ENCODE measurements at regions not wholly inside any gene's neighbourhood (a gene's known extent, or its start where the extent isn't known, plus 50 kb on each side); places are given as distances from the start of the nearest gene placed in this dataset.
"Not testable (repeated sequence)": the region's sequence is repeated elsewhere in the genome, so short reads cannot be mapped to it uniquely, and the experiment has no call there.

DNA sequence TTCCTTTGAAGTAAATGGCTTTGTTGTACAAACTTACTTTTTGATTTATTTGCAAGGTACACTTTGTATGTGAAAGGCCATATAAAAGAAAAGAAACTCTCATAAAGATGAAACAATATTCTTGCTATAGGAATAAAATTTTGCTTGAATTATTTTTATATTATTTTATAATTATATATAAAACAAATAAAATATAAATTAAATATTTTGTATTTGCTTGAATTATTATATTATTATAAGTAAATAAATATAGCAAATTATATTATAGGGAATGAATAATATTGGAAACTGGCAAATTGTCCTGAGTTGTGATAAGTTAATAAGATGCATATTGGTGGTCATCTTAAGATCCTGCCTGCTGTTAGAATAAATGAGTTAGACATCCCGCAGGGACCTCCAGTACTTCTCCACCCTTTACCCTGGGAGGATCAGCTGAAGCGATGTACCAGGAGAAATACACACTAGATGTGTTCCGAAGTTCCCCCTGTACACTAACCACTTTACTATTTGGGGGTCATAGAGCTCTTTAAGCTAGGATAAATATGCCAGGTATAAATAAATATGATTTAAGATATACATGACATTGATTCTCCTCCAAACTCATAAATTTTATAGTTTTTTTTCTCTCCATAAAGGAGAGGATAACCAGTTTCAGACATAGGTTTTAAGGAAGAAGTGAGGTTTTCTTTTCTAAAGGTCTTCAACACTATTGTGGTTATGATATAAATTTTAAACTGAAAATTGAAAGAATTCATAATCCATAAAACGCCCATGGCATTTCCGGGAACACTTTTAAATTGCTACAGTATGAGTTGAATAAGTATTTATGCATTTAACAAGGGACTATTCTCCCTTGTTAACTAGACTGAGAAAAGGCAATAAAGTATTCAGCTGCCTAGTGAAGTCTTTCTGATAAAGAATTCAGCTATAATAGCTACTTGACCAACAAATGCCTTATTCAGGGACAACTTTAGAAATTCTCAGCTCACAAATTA, 486.3 kb upstream of the MARCKS start:
- H3K4me2 ChIP-seq = no peak overlapping the region
- POLR2A ChIA-PET = no interaction called here

DNA sequence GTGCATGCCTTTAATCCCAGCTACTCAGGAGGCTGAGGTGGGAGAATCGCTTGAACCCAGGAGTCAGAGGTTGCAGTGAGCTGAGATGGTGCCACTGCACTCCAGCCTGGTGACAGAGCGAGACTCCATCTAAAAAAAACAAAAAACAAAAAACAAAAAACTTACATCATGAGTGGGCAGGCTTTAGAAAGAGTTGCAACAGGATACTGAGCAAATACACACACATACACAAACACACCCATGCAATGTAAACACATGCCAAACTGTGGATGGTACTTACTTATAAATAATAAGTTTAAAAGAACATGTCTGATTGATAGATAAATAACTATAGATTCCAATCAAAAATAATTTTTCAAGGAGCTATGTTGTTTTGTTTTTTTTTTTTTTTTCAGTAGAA, 481.7 kb upstream of the MARCKS start:
- H3K27me3 ChIP-seq (ENCODE audit: insufficient read depth); DNase-seq; H4K20me1 ChIP-seq (ENCODE audit: insufficient read depth); H3K9me3 ChIP-seq; H3K9me2 ChIP-seq; CTCF ChIA-PET; POLR2A ChIA-PET: not testable (repeated sequence)
- H2AFZ ChIP-seq (ENCODE audit: low read depth) = 0 out of 2 replicates have a peak overlapping the region, but pooled peaks have one; percentile 54
- H3K4me2 ChIP-seq = peak overlapping the region; percentile 82
- peaks cover 8 to 13% of the 10 kb centered on the region in 2 experiments for H3K36me3 ChIP-seq (replicated peaks in 1 of 2; ENCODE audit: control insufficient read depth in 1 of 2, insufficient read depth in 2 of 2, low read length in 1 of 2)
- H3K79me2 ChIP-seq (ENCODE audit: insufficient read depth) = peaks cover 41% of the 10 kb centered on the region
- H3K27ac ChIP-seq (ENCODE audit: low read depth in 2 of 2, low read length in 1 of 2) = peak overlapping the region; percentile 95 to 97
- H3K9ac ChIP-seq = peak overlapping the region; percentile 75
- H3F3A ChIP-seq (replicated peaks; ENCODE audit: insufficient read depth) = peaks cover 55% of the 10 kb centered on the region
- 93% methylated on average over 2 of the region's 2 CpGs for WGBS (ENCODE audit: low lambda C conversion rate)
- H3K4me3 ChIP-seq (ENCODE audit: low read depth in 2 of 2, low read length in 1 of 2) = peak overlapping the region; percentile 45 to 56; a peak in 3 of 4 replicates
- peaks cover 5 to 31% of the 10 kb centered on the region in 2 experiments for H3K4me1 ChIP-seq (ENCODE audit: control insufficient read depth in 1 of 2, insufficient read depth in 2 of 2, low read depth in 1 of 2, low read length in 1 of 2)

More for the DNA sequence above, 486.3 kb upstream of the MARCKS start:
- DNase-seq = no peak
- TF ChIP-seq FOXJ3 (CRISPR knock-in tag; IDR thresholded peaks at IDR 0.05) (no peak), SIN3A (IDR thresholded peaks at IDR 0.05; ENCODE audit: borderline replicate concordance, low read depth, low read length) (no peak), GABPA (IDR thresholded peaks at IDR 0.05; ENCODE audit: low read depth) (no peak), FOSL2 (IDR thresholded peaks at IDR 0.05; ENCODE audit: borderline replicate concordance, low read depth) (no peak), YY1 (IDR thresholded peaks at IDR 0.05; ENCODE audit: low read depth) (no peak), MXI1 (IDR thresholded peaks at IDR 0.05; ENCODE audit: low read depth, low read length) (no peak), TAF1 (IDR thresholded peaks at IDR 0.05; ENCODE audit: borderline replicate concordance, low read depth, low read length) (no peak), POLR2AphosphoS5 (IDR thresholded peaks at IDR 0.05; ENCODE audit: low read depth, low read length) (no peak), TCF12 (IDR thresholded peaks at IDR 0.05) (no peak), RCOR1 (IDR thresholded peaks at IDR 0.05; ENCODE audit: low read length) (no peak), FOXM1 (IDR thresholded peaks at IDR 0.05; ENCODE audit: low read depth) (no peak), TEAD4 (IDR thresholded peaks at IDR 0.05; ENCODE audit: borderline replicate concordance, insufficient read depth) (no peak), NRF1 (IDR thresholded peaks at IDR 0.05; ENCODE audit: low read depth, low read length) (no peak)
- TF ChIP-seq, protein P1, sequence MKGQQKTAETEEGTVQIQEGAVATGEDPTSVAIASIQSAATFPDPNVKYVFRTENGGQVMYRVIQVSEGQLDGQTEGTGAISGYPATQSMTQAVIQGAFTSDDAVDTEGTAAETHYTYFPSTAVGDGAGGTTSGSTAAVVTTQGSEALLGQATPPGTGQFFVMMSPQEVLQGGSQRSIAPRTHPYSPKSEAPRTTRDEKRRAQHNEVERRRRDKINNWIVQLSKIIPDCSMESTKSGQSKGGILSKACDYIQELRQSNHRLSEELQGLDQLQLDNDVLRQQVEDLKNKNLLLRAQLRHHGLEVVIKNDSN (IDR thresholded peaks at IDR 0.05; ENCODE audit: borderline replicate concordance, low read depth) = no peak
- TF ChIP-seq, protein P2, sequence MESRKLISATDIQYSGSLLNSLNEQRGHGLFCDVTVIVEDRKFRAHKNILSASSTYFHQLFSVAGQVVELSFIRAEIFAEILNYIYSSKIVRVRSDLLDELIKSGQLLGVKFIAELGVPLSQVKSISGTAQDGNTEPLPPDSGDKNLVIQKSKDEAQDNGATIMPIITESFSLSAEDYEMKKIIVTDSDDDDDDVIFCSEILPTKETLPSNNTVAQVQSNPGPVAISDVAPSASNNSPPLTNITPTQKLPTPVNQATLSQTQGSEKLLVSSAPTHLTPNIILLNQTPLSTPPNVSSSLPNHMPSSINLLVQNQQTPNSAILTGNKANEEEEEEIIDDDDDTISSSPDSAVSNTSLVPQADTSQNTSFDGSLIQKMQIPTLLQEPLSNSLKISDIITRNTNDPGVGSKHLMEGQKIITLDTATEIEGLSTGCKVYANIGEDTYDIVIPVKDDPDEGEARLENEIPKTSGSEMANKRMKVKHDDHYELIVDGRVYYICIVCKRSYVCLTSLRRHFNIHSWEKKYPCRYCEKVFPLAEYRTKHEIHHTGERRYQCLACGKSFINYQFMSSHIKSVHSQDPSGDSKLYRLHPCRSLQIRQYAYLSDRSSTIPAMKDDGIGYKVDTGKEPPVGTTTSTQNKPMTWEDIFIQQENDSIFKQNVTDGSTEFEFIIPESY (IDR thresholded peaks at IDR 0.05; ENCODE audit: borderline replicate concordance, low read depth) = no peak
- TF ChIP-seq, protein P3, sequence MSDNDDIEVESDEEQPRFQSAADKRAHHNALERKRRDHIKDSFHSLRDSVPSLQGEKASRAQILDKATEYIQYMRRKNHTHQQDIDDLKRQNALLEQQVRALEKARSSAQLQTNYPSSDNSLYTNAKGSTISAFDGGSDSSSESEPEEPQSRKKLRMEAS (IDR thresholded peaks at IDR 0.05; ENCODE audit: low read depth) = no peak
- TF ChIP-seq, protein P4, sequence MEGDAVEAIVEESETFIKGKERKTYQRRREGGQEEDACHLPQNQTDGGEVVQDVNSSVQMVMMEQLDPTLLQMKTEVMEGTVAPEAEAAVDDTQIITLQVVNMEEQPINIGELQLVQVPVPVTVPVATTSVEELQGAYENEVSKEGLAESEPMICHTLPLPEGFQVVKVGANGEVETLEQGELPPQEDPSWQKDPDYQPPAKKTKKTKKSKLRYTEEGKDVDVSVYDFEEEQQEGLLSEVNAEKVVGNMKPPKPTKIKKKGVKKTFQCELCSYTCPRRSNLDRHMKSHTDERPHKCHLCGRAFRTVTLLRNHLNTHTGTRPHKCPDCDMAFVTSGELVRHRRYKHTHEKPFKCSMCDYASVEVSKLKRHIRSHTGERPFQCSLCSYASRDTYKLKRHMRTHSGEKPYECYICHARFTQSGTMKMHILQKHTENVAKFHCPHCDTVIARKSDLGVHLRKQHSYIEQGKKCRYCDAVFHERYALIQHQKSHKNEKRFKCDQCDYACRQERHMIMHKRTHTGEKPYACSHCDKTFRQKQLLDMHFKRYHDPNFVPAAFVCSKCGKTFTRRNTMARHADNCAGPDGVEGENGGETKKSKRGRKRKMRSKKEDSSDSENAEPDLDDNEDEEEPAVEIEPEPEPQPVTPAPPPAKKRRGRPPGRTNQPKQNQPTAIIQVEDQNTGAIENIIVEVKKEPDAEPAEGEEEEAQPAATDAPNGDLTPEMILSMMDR (IDR thresholded peaks at IDR 0.05) = no peak
- TF ChIP-seq, protein P5, sequence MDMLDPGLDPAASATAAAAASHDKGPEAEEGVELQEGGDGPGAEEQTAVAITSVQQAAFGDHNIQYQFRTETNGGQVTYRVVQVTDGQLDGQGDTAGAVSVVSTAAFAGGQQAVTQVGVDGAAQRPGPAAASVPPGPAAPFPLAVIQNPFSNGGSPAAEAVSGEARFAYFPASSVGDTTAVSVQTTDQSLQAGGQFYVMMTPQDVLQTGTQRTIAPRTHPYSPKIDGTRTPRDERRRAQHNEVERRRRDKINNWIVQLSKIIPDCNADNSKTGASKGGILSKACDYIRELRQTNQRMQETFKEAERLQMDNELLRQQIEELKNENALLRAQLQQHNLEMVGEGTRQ (IDR thresholded peaks at IDR 0.05; ENCODE audit: borderline replicate concordance, low read depth, low read length) = no peak
- H3K9ac ChIP-seq = peak overlapping the region; percentile 23; the same call in 1 of the 2 replicates
- H3K9me2 ChIP-seq = no peaks in the 10 kb centered on the region
- H3K36me3 ChIP-seq (replicated peaks in 1 of 2; ENCODE audit: control insufficient read depth in 1 of 2, insufficient read depth in 2 of 2, low read length in 1 of 2) = peaks cover 25 to 30% of the 10 kb centered on the region in 2 experiments
- no peak overlapping the region for H2AFZ ChIP-seq (ENCODE audit: low read depth)
- peaks cover 49% of the 10 kb centered on the region for H3K79me2 ChIP-seq (ENCODE audit: insufficient read depth)
- H3K4me3 ChIP-seq (ENCODE audit: low read depth in 2 of 2, low read length in 1 of 2) = no peak overlapping the region
- H3K27ac ChIP-seq (ENCODE audit: low read depth in 2 of 2, low read length in 1 of 2) = peak overlapping the region; percentile 55 to 72; a peak in 3 of 4 replicates
- CTCF ChIA-PET = interaction anchor here (0.7 to 1.7 kb wide), 4 partner anchors 14 to 792 kb away, joined by 3 to 6 read pairs (median 3); no protein-coding TSS in a partner anchor
- no peaks in the 10 kb centered on the region for H4K20me1 ChIP-seq (ENCODE audit: insufficient read depth)
- 83% methylated on average over 5 of the region's 5 CpGs for WGBS (ENCODE audit: low lambda C conversion rate)
- H3F3A ChIP-seq (replicated peaks; ENCODE audit: insufficient read depth) = peaks cover 33% of the 10 kb centered on the region
- no peaks in the 10 kb centered on the region for H3K27me3 ChIP-seq (ENCODE audit: insufficient read depth)
- peaks cover 0 to 11% of the 10 kb centered on the region in 2 experiments; a peak in 1 of 4 replicates for H3K4me1 ChIP-seq (ENCODE audit: control insufficient read depth in 1 of 2, insufficient read depth in 2 of 2, low read depth in 1 of 2, low read length in 1 of 2)
- H3K9me3 ChIP-seq = no peaks in the 10 kb centered on the region

All from SK-N-SH (cell line).